ENCODE measurements at regions not wholly inside any gene's neighbourhood (a gene's known extent, or its start where the extent isn't known, plus 50 kb on each side); places are given as distances from the start of the nearest gene placed in this dataset.

- H3K36me3 Mint-ChIP-seq (ENCODE audit: low read depth): no peaks in the 10 kb centered on the region
- H3K4me3 Mint-ChIP-seq: no peak overlapping the region
- H3K4me1 Mint-ChIP-seq (ENCODE audit: low read depth): peaks cover 3% of the 10 kb centered on the region
- H3K27me3 Mint-ChIP-seq: no peaks in the 10 kb centered on the region
- H3K27ac Mint-ChIP-seq: no peak overlapping the region
- no peaks in the 10 kb centered on the region for H3K9me3 Mint-ChIP-seq
Measured at GRCh38 chr3:5297895-5298294, 110.4 kb downstream of the EDEM1 start.

DNA sequence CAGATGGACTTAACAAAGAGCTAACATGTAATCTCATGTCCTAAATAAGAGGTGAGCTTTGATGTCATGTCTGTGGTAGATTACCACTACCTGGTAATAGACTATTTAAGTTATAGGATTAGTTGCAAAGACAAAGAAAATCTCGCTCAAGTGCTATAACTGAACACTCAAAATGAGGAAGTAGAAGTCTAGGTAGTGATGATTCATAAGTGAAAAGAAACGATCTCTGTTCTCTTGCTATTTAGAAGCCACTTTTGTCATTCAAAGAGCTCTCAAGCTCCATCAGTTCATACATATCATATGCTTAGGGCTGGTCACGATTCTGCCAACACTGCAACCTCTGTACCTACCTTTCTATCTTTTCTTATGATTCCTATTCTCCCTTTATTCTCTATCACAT is 110.9 kb downstream of the EDEM1 start:
- H3K4me1 Mint-ChIP-seq (ENCODE audit: low read depth): peaks cover 3% of the 10 kb centered on the region
- H3K27me3 Mint-ChIP-seq: no peaks in the 10 kb centered on the region
- H3K36me3 Mint-ChIP-seq (ENCODE audit: low read depth): no peaks in the 10 kb centered on the region
- H3K27ac Mint-ChIP-seq: no peak overlapping the region
- no peaks in the 10 kb centered on the region for H3K9me3 Mint-ChIP-seq
- no peak overlapping the region for H3K4me3 Mint-ChIP-seq

DNA sequence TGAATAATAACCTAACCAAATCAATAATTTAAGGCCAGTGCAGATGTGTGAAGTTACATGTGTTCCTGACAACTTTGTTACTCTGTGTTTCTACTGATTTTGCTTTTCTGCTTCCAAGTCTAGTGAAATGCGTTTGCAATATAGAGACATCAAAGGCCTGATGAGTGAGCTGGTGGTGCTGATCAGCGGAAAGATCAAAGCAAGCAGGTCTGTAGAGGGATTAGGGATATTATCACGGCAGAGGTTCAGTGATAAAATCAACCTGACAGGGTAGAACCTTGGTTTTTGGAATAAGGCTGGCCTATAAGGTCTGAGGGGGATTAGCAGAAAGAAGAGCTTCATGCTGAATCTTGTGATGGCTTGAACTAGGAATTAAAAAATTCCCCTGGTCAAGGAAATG is 111.7 kb downstream of the EDEM1 start:
- H3K27ac Mint-ChIP-seq: no peak overlapping the region
- no peaks in the 10 kb centered on the region for H3K27me3 Mint-ChIP-seq
- no peaks in the 10 kb centered on the region for H3K36me3 Mint-ChIP-seq (ENCODE audit: low read depth)
- H3K9me3 Mint-ChIP-seq: no peaks in the 10 kb centered on the region
- no peak overlapping the region for H3K4me3 Mint-ChIP-seq
- H3K4me1 Mint-ChIP-seq (ENCODE audit: low read depth): peaks cover 3% of the 10 kb centered on the region

GRCh38 chr3:5300638-5301037 is 113.1 kb downstream of the EDEM1 start:
- Mint-ChIP-seq H3K36me3 (ENCODE audit: low read depth) (no peaks in the 10 kb centered on the region), H3K27ac (no peak overlapping the region), H3K4me1 (ENCODE audit: low read depth) (peaks cover 3% of the 10 kb centered on the region), H3K27me3 (no peaks in the 10 kb centered on the region), H3K4me3 (no peak overlapping the region), H3K9me3 (no peaks in the 10 kb centered on the region)

GRCh38 chr3:5301651-5302297 is 114.3 kb downstream of the EDEM1 start:
- no peaks in the 10 kb centered on the region for H3K9me3 Mint-ChIP-seq
- no peaks in the 10 kb centered on the region for H3K36me3 Mint-ChIP-seq (ENCODE audit: low read depth)
- H3K4me3 Mint-ChIP-seq: no peak overlapping the region
- no peak overlapping the region for H3K27ac Mint-ChIP-seq
- H3K27me3 Mint-ChIP-seq: no peaks in the 10 kb centered on the region
- H3K4me1 Mint-ChIP-seq (ENCODE audit: low read depth): peaks cover 3% of the 10 kb centered on the region

- H3K4me1 Mint-ChIP-seq (ENCODE audit: low read depth): peaks cover 3% of the 10 kb centered on the region
- no peaks in the 10 kb centered on the region for H3K27me3 Mint-ChIP-seq
- H3K27ac Mint-ChIP-seq: no peak overlapping the region
- H3K9me3 Mint-ChIP-seq: no peaks in the 10 kb centered on the region
- no peak overlapping the region for H3K4me3 Mint-ChIP-seq
- H3K36me3 Mint-ChIP-seq (ENCODE audit: low read depth): no peaks in the 10 kb centered on the region
Measured at GRCh38 chr3:5302661-5303060, 115.2 kb downstream of the EDEM1 start.

DNA sequence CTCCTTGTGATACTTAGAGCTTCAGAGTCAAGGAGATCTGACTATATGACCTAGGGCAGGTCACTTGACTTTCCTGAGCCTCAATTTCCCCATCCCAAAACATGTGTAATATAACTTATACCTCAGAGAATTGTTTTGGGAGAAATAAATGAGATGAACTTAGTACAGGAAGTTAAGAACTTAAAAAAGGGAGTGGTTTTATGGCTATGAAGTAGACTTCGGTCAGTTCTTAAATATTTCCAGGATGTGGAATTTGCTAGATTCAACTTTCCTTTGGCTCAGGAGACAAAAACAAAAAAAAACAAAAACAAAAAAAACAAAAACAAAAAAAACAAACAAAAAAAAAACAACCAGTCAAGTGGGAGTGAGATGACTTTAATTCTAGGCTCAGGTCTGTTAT is 116.7 kb downstream of the EDEM1 start:
- Mint-ChIP-seq H3K27me3 (no peaks in the 10 kb centered on the region), H3K36me3 (ENCODE audit: low read depth) (no peaks in the 10 kb centered on the region), H3K4me1 (ENCODE audit: low read depth) (no peaks in the 10 kb centered on the region), H3K27ac (no peak overlapping the region), H3K9me3 (no peaks in the 10 kb centered on the region), H3K4me3 (no peak overlapping the region)

DNA sequence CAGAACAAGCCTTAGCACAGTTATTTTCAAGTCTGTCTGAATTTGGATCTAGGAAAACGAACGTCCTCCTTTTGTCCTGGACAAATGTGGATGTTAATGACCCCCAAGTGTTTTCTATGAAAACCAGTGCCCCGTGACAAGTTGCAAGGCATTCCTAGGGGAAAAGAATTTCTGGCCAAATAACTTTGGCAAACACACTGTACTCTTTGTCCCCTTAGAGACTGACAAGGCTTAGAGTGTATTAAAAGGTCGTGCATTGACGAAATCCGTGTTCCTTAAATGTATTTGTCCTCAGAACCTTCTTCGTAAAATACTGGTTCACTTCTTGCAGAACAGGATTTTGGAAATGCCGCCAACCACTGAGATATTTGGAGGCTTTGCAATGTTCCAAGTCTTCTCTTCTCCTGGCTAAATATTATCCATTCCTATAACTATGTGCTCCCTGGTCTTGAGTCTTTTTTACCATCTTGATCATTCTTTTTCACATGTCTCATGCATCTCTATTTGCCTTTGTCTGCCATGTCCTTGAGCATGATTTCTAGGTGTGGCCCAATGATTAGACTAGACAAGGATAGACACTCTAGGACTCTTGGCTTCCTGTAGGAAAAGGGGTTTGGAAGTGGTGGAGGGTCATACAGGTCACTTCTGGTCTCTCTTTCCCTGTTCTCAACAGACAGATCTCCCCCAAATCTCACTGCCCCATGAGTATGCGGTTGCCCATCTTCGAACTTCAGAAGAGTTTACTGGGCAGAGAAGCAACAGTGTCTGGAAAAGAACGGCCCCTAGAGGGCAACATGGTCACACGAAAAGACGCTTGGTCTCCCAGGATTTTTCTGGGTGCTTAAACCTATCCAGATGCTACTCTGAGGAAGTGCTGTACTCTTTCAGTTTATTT is 117.5 kb downstream of the EDEM1 start:
- H3K27me3 Mint-ChIP-seq: no peaks in the 10 kb centered on the region
- H3K4me1 Mint-ChIP-seq (ENCODE audit: low read depth): no peaks in the 10 kb centered on the region
- no peaks in the 10 kb centered on the region for H3K9me3 Mint-ChIP-seq
- no peak overlapping the region for H3K4me3 Mint-ChIP-seq
- no peak overlapping the region for H3K27ac Mint-ChIP-seq
- H3K36me3 Mint-ChIP-seq (ENCODE audit: low read depth): no peaks in the 10 kb centered on the region

- Mint-ChIP-seq H3K36me3 (ENCODE audit: low read depth) (no peaks in the 10 kb centered on the region), H3K4me1 (ENCODE audit: low read depth) (no peaks in the 10 kb centered on the region)
Measured at GRCh38 chr3:5305684-5305989, 118.1 kb downstream of the EDEM1 start.

DNA sequence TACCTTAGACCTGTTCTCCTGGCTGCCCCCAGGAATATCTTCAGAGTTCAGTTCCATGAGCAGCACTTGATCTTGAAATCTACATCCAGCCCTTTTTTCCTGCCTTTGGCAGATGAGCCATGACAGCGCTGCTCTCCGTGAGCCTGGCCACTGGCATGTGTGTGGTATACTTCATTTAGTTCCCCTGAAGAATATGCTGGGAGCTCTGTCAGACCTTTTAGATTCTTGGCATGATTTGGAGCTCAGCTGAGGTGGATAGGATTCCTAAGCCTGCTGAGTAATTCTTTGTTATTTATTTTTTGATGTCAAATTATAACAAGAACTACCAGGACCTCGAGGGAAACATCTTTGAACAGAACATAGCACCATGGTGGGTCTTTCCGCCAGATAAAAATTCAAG is 121.7 kb downstream of the EDEM1 start:
- Mint-ChIP-seq H3K27me3 (no peaks in the 10 kb centered on the region), H3K36me3 (ENCODE audit: low read depth) (no peaks in the 10 kb centered on the region), H3K27ac (no peak overlapping the region), H3K9me3 (no peaks in the 10 kb centered on the region), H3K4me1 (ENCODE audit: low read depth) (no peaks in the 10 kb centered on the region), H3K4me3 (no peak overlapping the region)

More at GRCh38 chr3:5305684-5305989, 118.1 kb downstream of the EDEM1 start:
- no peak overlapping the region for H3K27ac Mint-ChIP-seq
- H3K9me3 Mint-ChIP-seq: no peaks in the 10 kb centered on the region
- H3K4me3 Mint-ChIP-seq: no peak overlapping the region
- H3K27me3 Mint-ChIP-seq: no peaks in the 10 kb centered on the region

DNA sequence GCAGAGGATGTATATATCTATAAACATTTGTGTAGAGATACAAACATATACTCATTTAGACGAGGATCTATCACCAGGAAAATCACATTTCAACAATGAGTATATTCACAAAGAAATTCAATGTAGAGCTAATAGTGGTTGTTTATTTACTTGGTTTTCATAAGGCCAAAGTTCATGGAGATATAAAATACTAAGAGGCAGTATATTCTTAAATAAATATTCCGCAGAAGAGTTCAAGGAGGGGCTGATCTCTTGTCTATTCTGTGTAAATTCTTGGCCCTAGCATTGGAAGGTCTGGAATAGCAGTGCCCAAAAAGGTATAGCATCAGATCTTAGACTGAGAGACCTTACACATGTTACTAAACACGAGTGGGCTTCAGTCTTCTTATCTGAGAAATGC is 122.1 kb downstream of the EDEM1 start:
- Mint-ChIP-seq H3K4me1 (ENCODE audit: low read depth) (no peaks in the 10 kb centered on the region), H3K4me3 (no peak overlapping the region), H3K36me3 (ENCODE audit: low read depth) (no peaks in the 10 kb centered on the region), H3K27ac (no peak overlapping the region), H3K27me3 (no peaks in the 10 kb centered on the region), H3K9me3 (no peaks in the 10 kb centered on the region)

GRCh38 chr3:5310509-5310908 is 123.0 kb downstream of the EDEM1 start:
- no peak overlapping the region for H3K27ac Mint-ChIP-seq
- H3K4me3 Mint-ChIP-seq: no peak overlapping the region
- no peaks in the 10 kb centered on the region for H3K9me3 Mint-ChIP-seq
- H3K4me1 Mint-ChIP-seq (ENCODE audit: low read depth): no peaks in the 10 kb centered on the region
- H3K27me3 Mint-ChIP-seq: no peaks in the 10 kb centered on the region
- no peaks in the 10 kb centered on the region for H3K36me3 Mint-ChIP-seq (ENCODE audit: low read depth)

- no peaks in the 10 kb centered on the region for H3K27me3 Mint-ChIP-seq
- H3K36me3 Mint-ChIP-seq (ENCODE audit: low read depth): no peaks in the 10 kb centered on the region
- H3K4me3 Mint-ChIP-seq: no peak overlapping the region
- H3K4me1 Mint-ChIP-seq (ENCODE audit: low read depth): peaks cover 1% of the 10 kb centered on the region
- H3K9me3 Mint-ChIP-seq: no peaks in the 10 kb centered on the region
- H3K27ac Mint-ChIP-seq: no peak overlapping the region
Measured at GRCh38 chr3:5312290-5312689, 124.8 kb downstream of the EDEM1 start.

GRCh38 chr3:5314897-5315296 is 127.4 kb downstream of the EDEM1 start:
- no peak overlapping the region for H3K4me3 Mint-ChIP-seq
- H3K4me1 Mint-ChIP-seq (ENCODE audit: low read depth): peaks cover 4% of the 10 kb centered on the region
- no peaks in the 10 kb centered on the region for H3K36me3 Mint-ChIP-seq (ENCODE audit: low read depth)
- no peak overlapping the region for H3K27ac Mint-ChIP-seq
- no peaks in the 10 kb centered on the region for H3K9me3 Mint-ChIP-seq
- peaks cover 6% of the 10 kb centered on the region for H3K27me3 Mint-ChIP-seq

DNA sequence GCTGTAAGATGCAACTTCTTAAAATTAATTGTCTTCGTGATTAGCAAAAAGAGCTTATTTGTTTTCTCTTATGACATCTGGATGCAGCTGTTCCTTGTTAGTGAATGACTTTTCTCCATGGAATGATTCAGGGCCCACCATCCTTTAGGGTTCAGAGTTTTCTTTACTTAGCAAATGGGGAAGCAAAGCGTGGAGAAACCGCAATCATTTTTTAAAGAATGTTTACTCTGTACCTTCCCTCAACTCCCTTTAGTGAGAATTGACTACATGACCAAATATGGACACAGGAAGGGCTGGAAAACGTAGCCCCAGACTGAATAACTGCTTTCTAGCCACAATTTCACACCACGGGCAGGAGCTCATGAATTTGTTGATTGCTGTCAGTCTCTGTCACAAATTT is 130.1 kb downstream of the EDEM1 start:
- Mint-ChIP-seq H3K4me3 (no peak overlapping the region), H3K9me3 (no peaks in the 10 kb centered on the region), H3K4me1 (ENCODE audit: low read depth) (peaks cover 4% of the 10 kb centered on the region), H3K27me3 (peaks cover 6% of the 10 kb centered on the region), H3K27ac (no peak overlapping the region), H3K36me3 (ENCODE audit: low read depth) (no peaks in the 10 kb centered on the region)

DNA sequence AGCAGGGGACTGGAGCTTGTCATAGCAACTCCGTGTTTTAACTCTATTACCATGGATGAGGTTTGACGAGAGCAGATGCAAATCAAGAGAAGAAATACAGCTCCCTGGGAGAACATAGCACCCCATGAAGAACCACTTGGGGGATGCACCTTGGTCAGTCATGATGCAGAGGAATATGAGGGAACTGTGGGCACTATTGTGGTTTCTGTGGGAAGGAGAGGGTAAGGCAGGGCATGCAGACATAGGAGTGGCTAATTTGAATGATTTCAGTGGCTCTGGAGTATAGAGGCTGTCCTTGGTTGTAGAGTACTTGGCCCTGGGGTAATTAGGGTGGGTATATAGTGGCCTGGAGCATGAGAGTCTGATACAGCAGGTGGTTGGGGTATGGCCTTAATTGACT is 131.9 kb downstream of the EDEM1 start:
- Mint-ChIP-seq H3K4me1 (ENCODE audit: low read depth) (peaks cover 4% of the 10 kb centered on the region), H3K4me3 (no peak overlapping the region), H3K27ac (no peak overlapping the region), H3K36me3 (ENCODE audit: low read depth) (no peaks in the 10 kb centered on the region), H3K9me3 (no peaks in the 10 kb centered on the region), H3K27me3 (peaks cover 6% of the 10 kb centered on the region)
